Psoas muscle (tissue), 7 donors: ENCODE measurements at regions not wholly inside any gene's neighbourhood (a gene's known extent, or its start where the extent isn't known, plus 50 kb on each side); places are given as distances from the start of the nearest gene placed in this dataset.
"Not testable (repeated sequence)": the region's sequence is repeated elsewhere in the genome, so short reads cannot be mapped to it uniquely, and the experiment has no call there.

Experiments used
- ATAC-seq, 4 donors: fragments of 200-7000 bp; cut with Tn5 transposase; one replicate each; pipeline ENCODE4 v1.9.1; 2020; ENCODE audit warnings: moderate library complexity in 3 of 4, mild to moderate bottlenecking in 2 of 4
- DNase-seq, 2 donors: peaks; one replicate each; pipeline ENCODE4 v3.0.0-alpha.2; 2020
- H3K27ac ChIP-seq: fragments of 200-600 bp; one replicate; pipeline ENCODE4 v1.8.0; 2022
- H3K27me3 ChIP-seq, 3 donors: fragments of 200-600 bp in 1 of 3; one replicate each; pipeline versions ENCODE4 v1.6.1 to v1.8.0; 2013 to 2022; ENCODE audit warnings: low read length in 2 of 3, mild to moderate bottlenecking in 2 of 3, moderate library complexity in 1 of 3; ENCODE audit not compliant: insufficient read depth in 3 of 3
- H3K36me3 ChIP-seq, 2 donors: fragments of 200-600 bp in 1 of 2; one replicate each; pipeline versions ENCODE4 v1.6.1 to v1.8.0; 2013 to 2022; ENCODE audit warnings: low read depth in 1 of 2, mild to moderate bottlenecking in 1 of 2, moderate library complexity in 1 of 2; ENCODE audit not compliant: insufficient read depth in 1 of 2
- H3K4me1 ChIP-seq: fragments of 200-600 bp; one replicate; pipeline ENCODE4 v1.8.0; 2022
- H3K4me3 ChIP-seq: fragments of 200-600 bp; one replicate; pipeline ENCODE4 v1.8.0; 2022; ENCODE audit warnings: mild to moderate bottlenecking
- H3K9me3 ChIP-seq: fragments of 200-600 bp; one replicate; pipeline ENCODE4 v1.8.0; 2022
- CTCF ChIP-seq: fragments of 200-600 bp; IDR thresholded peaks from one replicate; pipeline ENCODE4 v1.8.0; 2022; ENCODE audit warnings: antibody characterized with exemption
- WGBS, 3 donors: extraction: QIAGEN DNeasy Blood & Tissue Kit; methylation state at CpG; one replicate each; pipeline versions ENCODE4 v1.1.6 to v1.1.7; 2013; 5-methylcytosine and 5-hydroxymethylcytosine counted together
- intact Hi-C, 2 donors: fragments of 100-400 bp; cut with DNase I; formaldehyde crosslinking; loops; one replicate each; pipeline versions ENCODE4 v1.11.0 to v1.14.2; 2022
- donor health status: healthy with polysubstance abuse.
- donor health status: DM: no; HTN: no; CAD: no; lungs with moderate emphysema.
- donor health status: Bipolar disorder and iron deficiency.
- donor health status: healthy.
- donor health status: DM: yes; HTN: yes; CAD: no.
- donor health status: DM: no; HTN: no; CAD: no.
- donor health status: DM: yes; HTN: yes; CAD: no.

- TF ChIP-seq CTCF, result no peak
- no peaks in the 10 kb centered on the region for H3K36me3 ChIP-seq
- H3K9me3 ChIP-seq, result no peaks in the 10 kb centered on the region
- DNase-seq (no peak), ATAC-seq (no peak)
- H3K4me1 ChIP-seq, result no peaks in the 10 kb centered on the region
- H3K27me3 ChIP-seq, result no peaks in the 10 kb centered on the region
- WGBS, 3 donors, result 90 to 93% (median 93%) methylated on average over 4 of the region's 4 CpGs
- no peak overlapping the region for H3K4me3 ChIP-seq
- intact Hi-C loops, result no loop called here
- H3K27ac ChIP-seq, result no peak overlapping the region
Measured at GRCh38 chr4:81785338-81785737, 313.6 kb upstream of the RASGEF1B start.

DNA sequence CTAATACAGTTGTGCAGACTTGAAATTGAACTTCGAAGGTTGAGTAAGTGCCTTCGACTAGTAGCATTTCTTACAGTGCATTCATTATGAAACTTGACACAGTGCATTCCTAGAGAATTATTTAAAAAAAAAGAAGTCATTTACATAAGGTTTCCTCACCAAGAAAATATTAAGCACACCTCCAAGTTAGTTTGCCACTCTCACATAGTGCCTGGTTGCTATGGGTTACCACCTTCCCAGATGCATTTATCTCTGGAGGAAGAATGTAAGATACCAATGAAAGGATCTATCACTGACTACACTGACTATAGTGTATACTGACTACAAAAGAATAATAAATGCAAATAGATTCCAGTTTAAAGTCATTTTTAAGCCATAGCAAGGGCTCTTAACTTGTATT lies 311.9 kb upstream of the RASGEF1B start:
- WGBS, 3 donors, result 77 to 82% (median 80%) methylated on average over 2 of the region's 2 CpGs
- ATAC-seq, result no peak

DNA sequence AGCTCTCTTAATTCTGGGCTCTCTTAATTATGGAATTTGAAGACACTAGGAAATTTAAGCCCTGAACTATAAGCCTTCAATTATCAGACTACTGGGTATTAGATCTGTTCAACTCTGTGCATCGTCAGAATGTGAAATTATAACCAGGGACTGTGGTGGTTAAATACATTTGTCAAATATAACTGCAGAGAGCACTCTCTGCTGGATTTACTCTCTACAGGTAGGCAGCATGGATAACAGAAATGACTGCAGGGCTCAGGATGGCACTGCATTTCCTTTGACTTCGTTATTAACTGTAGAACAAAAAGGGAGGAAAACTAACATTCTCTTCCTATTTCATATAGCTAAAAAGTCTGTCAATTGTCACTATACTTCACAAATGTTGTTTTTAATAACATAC lies 310.1 kb upstream of the RASGEF1B start:
- no peak for TF ChIP-seq CTCF
- intact Hi-C loops, result no loop called here
- Histone ChIP-seq H3K27ac (no peak overlapping the region), H3K9me3 (no peaks in the 10 kb centered on the region), H3K4me3 (no peak overlapping the region), H3K36me3 (no peaks in the 10 kb centered on the region), H3K4me1 (no peaks in the 10 kb centered on the region), H3K27me3 (no peaks in the 10 kb centered on the region)
- ATAC-seq (no peak), DNase-seq (no peak)
- WGBS, 3 donors, result 53 to 60% (median 54%) methylated on average over 2 of the region's 2 CpGs

More for the DNA sequence above, 311.9 kb upstream of the RASGEF1B start:
- intact Hi-C loops, result no loop called here
- H3K4me1 ChIP-seq, result no peaks in the 10 kb centered on the region
- no peaks in the 10 kb centered on the region for H3K36me3 ChIP-seq
- no peaks in the 10 kb centered on the region for H3K27me3 ChIP-seq
- DNase-seq, result no peak
- H3K9me3 ChIP-seq, result no peaks in the 10 kb centered on the region
- H3K4me3 ChIP-seq, result no peak overlapping the region
- H3K27ac ChIP-seq, result no peak overlapping the region
- no peak for TF ChIP-seq CTCF

DNA sequence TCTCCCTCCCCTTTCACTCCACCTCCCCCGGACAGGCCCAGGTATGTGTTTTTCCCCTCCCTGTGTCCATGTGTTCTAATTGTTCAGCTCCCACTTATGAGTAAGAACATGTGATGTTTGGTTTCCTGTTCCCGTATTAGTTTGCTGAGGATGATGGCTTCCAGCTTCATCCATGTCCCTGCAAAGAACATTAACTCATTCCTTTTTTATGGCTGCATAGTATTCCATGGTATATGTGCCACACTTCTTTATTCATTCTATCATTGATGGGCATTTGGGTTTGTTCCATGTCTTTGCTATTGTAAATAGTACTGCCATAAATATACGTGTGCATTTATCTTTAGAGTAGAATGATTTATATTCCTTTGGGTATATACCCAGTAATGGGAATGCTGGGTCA lies 306.0 kb upstream of the RASGEF1B start:
- intact Hi-C loops, H3K27me3 ChIP-seq, H3K27ac ChIP-seq, DNase-seq, H3K4me3 ChIP-seq, ATAC-seq, H3K36me3 ChIP-seq, H3K4me1 ChIP-seq, H3K9me3 ChIP-seq: not testable (repeated sequence)
- WGBS, 3 donors, result 83 to 88% (median 87%) methylated on average over 3 of the region's 3 CpGs

GRCh38 chr4:81776794-81777193 lies 305.1 kb upstream of the RASGEF1B start:
- DNase-seq (no peak), ATAC-seq (no peak)
- no peak for TF ChIP-seq CTCF
- H3K27me3 ChIP-seq, result no peaks in the 10 kb centered on the region
- intact Hi-C loops, result no loop called here
- no peak overlapping the region for H3K4me3 ChIP-seq
- H3K9me3 ChIP-seq, result no peaks in the 10 kb centered on the region
- H3K4me1 ChIP-seq, result no peaks in the 10 kb centered on the region
- no peak overlapping the region for H3K27ac ChIP-seq
- H3K36me3 ChIP-seq, result no peaks in the 10 kb centered on the region
